H1 (cell line): ENCODE measurements at regions not wholly inside any gene's neighbourhood (a gene's known extent, or its start where the extent isn't known, plus 50 kb on each side); places are given as distances from the start of the nearest gene placed in this dataset.

Experiments used
- BCL11A ChIP-seq, 2 experiments: IDR thresholded peaks; one replicate each; pipeline ENCODE4 v1.6.1; 2011; ENCODE audit warnings: low read depth in 2 of 2, low read length in 2 of 2, mild to moderate bottlenecking in 2 of 2
- BRCA1 ChIP-seq: IDR thresholded peaks from 2 replicates; pipeline ENCODE4 v1.6.1; 2012; ENCODE audit warnings: low read depth, low read length, improper control_type of control experiment
- CEBPB ChIP-seq: IDR thresholded peaks from 2 replicates; pipeline ENCODE4 v1.6.1; 2012; ENCODE audit warnings: low read depth, low read length
- CHD2 ChIP-seq: IDR thresholded peaks from 2 replicates; pipeline ENCODE4 v1.6.1; 2012; ENCODE audit warnings: low read length, improper control_type of control experiment
- CTCF ChIP-seq, 3 experiments: IDR thresholded peaks; 1 replicate in 2 of 3; 2 replicates in 1 of 3; pipeline versions ENCODE4 v1.5.1 to v1.6.1; 2011; ENCODE audit warnings: low read length in 3 of 3, mild to moderate bottlenecking in 3 of 3, inconsistent platforms in 2 of 3, low read depth in 1 of 3, moderate library complexity in 1 of 3; ENCODE audit not compliant: insufficient read depth in 1 of 3; ENCODE audit errors: control extremely low read depth in 1 of 3
- GABPA ChIP-seq: IDR thresholded peaks from 2 replicates; pipeline ENCODE4 v1.6.1; 2011; ENCODE audit warnings: mild to moderate bottlenecking, low read length, moderate library complexity, borderline replicate concordance; ENCODE audit not compliant: insufficient read depth
- GTF2F1 ChIP-seq: IDR thresholded peaks from 2 replicates; pipeline ENCODE4 v1.6.1; 2012; ENCODE audit warnings: low read depth, low read length, improper control_type of control experiment, borderline replicate concordance
- RXRA ChIP-seq: IDR thresholded peaks from 2 replicates; pipeline ENCODE4 v1.6.1; 2011; ENCODE audit warnings: low read depth, mild to moderate bottlenecking, low read length, moderate library complexity; ENCODE audit not compliant: insufficient read depth
- SP2 ChIP-seq: IDR thresholded peaks from 2 replicates; pipeline ENCODE4 v1.6.1; 2012; ENCODE audit warnings: mild to moderate bottlenecking, low read length, inconsistent platforms
- TEAD4 ChIP-seq: IDR thresholded peaks from 2 replicates; pipeline ENCODE4 v1.6.1; 2012; ENCODE audit warnings: low read depth, low read length, inconsistent platforms, mixed read lengths
- YY1 ChIP-seq: IDR thresholded peaks from 2 replicates; pipeline ENCODE4 v1.6.1; 2011; ENCODE audit warnings: low read depth, mild to moderate bottlenecking, low read length
- ZNF274 ChIP-seq: IDR thresholded peaks from 2 replicates; pipeline ENCODE4 v1.7.0; 2012; ENCODE audit warnings: low read length, borderline replicate concordance; ENCODE audit errors: extremely low read depth

- no peak for TF ChIP-seq YY1
- no peak for TF ChIP-seq TEAD4
- no peak for TF ChIP-seq GABPA
- no peak for TF ChIP-seq RXRA
- TF ChIP-seq CTCF (IDR thresholded peaks at IDR 0.05; ENCODE audit: control extremely low read depth in 1 of 3, insufficient read depth in 1 of 3, low read depth in 1 of 3, low read length in 3 of 3), result no peak
- no peak for TF ChIP-seq GTF2F1
- no peak for TF ChIP-seq CEBPB
- no peak for TF ChIP-seq CHD2
- no peak for TF ChIP-seq SP2
- TF ChIP-seq BRCA1, result no peak
- no peak for TF ChIP-seq BCL11A (IDR thresholded peaks at IDR 0.05; ENCODE audit: low read depth in 2 of 2, low read length in 2 of 2)
- no peak for TF ChIP-seq ZNF274
These were observed 90.6 kb upstream of the SPAG17 start for GRCh38 chr1:118275472-118276115.
